ENCODE measurements at regions not wholly inside any gene's neighbourhood (a gene's known extent, or its start where the extent isn't known, plus 50 kb on each side); places are given as distances from the start of the nearest gene placed in this dataset.
"Not testable (repeated sequence)": the region's sequence is repeated elsewhere in the genome, so short reads cannot be mapped to it uniquely, and the experiment has no call there.

GRCh38 chr14:59137256-59137655, 51.2 kb upstream of the DAAM1 start (continued):
- no peak for TF ChIP-seq HDAC6 (IDR thresholded peaks at IDR 0.05; ENCODE audit: low read depth, low read length)

- DNase-seq (ENCODE audit: low read depth in 1 of 2, low spot score in 2 of 2) = not testable (repeated sequence)
- CTCF ChIA-PET (ENCODE audit: partially characterized antibody) = interaction anchor here (1.6 kb wide), 1 partner anchor 46 kb away, joined by 3 read pairs; no protein-coding TSS in a partner anchor
Measured at GRCh38 chr14:59138576-59138975, 49.9 kb upstream of the DAAM1 start.

More at GRCh38 chr14:59138576-59138975, 49.9 kb upstream of the DAAM1 start:
- H3K23ac ChIP-seq (ENCODE audit: insufficient read length); H3K79me2 ChIP-seq (ENCODE audit: control insufficient read depth in 1 of 2, insufficient read depth in 2 of 2, low read length in 2 of 2); H2AK5ac ChIP-seq (ENCODE audit: low read depth, low read length); H4K91ac ChIP-seq (replicated peaks; ENCODE audit: insufficient read length, low read length); H3K14ac ChIP-seq (ENCODE audit: insufficient read length); H2BK15ac ChIP-seq (ENCODE audit: low read length); FAIRE-seq; H2BK12ac ChIP-seq (ENCODE audit: low read depth, low read length); H3K36me3 ChIP-seq (ENCODE audit: control insufficient read depth in 2 of 4, insufficient read depth in 4 of 4, low read length in 3 of 4); H2AFZ ChIP-seq (ENCODE audit: low read length); H3K23me2 ChIP-seq (ENCODE audit: low read depth, low read length); POLR2A ChIA-PET (ENCODE audit: partially characterized antibody); H3K56ac ChIP-seq (replicated peaks; ENCODE audit: insufficient read length, low read depth, low read length); H3K9ac ChIP-seq (replicated peaks in 1 of 4; ENCODE audit: extremely low read depth in 1 of 4, low read depth in 3 of 4, low read length in 3 of 4); H4K20me1 ChIP-seq (replicated peaks in 1 of 2; ENCODE audit: control insufficient read depth in 1 of 2, insufficient read depth in 2 of 2, low read length in 2 of 2); H3K4ac ChIP-seq (replicated peaks; ENCODE audit: insufficient read length, low read depth, low read length); H4K5ac ChIP-seq (ENCODE audit: insufficient read length, low read depth, low read length); H4K8ac ChIP-seq (ENCODE audit: extremely low read depth, insufficient read depth, low read length); H2BK20ac ChIP-seq (ENCODE audit: low read length); H3K4me1 ChIP-seq (replicated peaks in 1 of 4; ENCODE audit: control insufficient read depth in 3 of 4, insufficient read depth in 4 of 4, low read length in 3 of 4); H3K18ac ChIP-seq (ENCODE audit: extremely low read depth, low read length); H3K4me3 ChIP-seq (ENCODE audit: extremely low read depth in 1 of 4, insufficient read depth in 2 of 4, low read depth in 3 of 4, low read length in 4 of 4); H3K4me2 ChIP-seq (ENCODE audit: insufficient read depth in 1 of 2, low read depth in 2 of 2, low read length in 2 of 2); H2BK5ac ChIP-seq (ENCODE audit: low read depth, low read length); H2BK120ac ChIP-seq (replicated peaks; ENCODE audit: low read depth, low read length); H3K9me3 ChIP-seq (ENCODE audit: insufficient read depth in 2 of 2, low read depth in 1 of 2, low read length in 1 of 2); H3K79me1 ChIP-seq (ENCODE audit: low read depth, low read length); H3K27ac ChIP-seq (ENCODE audit: low read depth, low read length); H3K27me3 ChIP-seq (replicated peaks in 1 of 4; ENCODE audit: control insufficient read depth in 3 of 4, extremely low read depth in 1 of 4, insufficient read depth in 3 of 4, low read length in 3 of 4): not testable (repeated sequence)
- WGBS, 2 experiments (ENCODE audit: extremely low coverage in 1 of 2, insufficient coverage in 1 of 2, insufficient read length in 1 of 2, insufficient replicate concordance in 2 of 2, low coverage in 1 of 2, low lambda C conversion rate in 2 of 2, missing lambda C conversion rate in 1 of 2) = 74% methylated on average over 5 of the region's 5 CpGs; no CpG with 5 or more reads in 1 of the 2 experiments
